ENCODE measurements at regions not wholly inside any gene's neighbourhood (a gene's known extent, or its start where the extent isn't known, plus 50 kb on each side); places are given as distances from the start of the nearest gene placed in this dataset.
"Not testable (repeated sequence)": the region's sequence is repeated elsewhere in the genome, so short reads cannot be mapped to it uniquely, and the experiment has no call there.

GRCh38 chr3:157913741-157914150 lies 192.5 kb downstream of the SHOX2 start:
- DNase-seq (no peak), ATAC-seq (no peak)
- H3K36me3 ChIP-seq, result no peaks in the 10 kb centered on the region
- intact Hi-C loops (cut with DNase I), result no loop called here
- no peaks in the 10 kb centered on the region for H3K9me3 ChIP-seq
- H3K27me3 ChIP-seq (ENCODE audit: low read depth), result no peaks in the 10 kb centered on the region
- TF ChIP-seq, protein P1, sequence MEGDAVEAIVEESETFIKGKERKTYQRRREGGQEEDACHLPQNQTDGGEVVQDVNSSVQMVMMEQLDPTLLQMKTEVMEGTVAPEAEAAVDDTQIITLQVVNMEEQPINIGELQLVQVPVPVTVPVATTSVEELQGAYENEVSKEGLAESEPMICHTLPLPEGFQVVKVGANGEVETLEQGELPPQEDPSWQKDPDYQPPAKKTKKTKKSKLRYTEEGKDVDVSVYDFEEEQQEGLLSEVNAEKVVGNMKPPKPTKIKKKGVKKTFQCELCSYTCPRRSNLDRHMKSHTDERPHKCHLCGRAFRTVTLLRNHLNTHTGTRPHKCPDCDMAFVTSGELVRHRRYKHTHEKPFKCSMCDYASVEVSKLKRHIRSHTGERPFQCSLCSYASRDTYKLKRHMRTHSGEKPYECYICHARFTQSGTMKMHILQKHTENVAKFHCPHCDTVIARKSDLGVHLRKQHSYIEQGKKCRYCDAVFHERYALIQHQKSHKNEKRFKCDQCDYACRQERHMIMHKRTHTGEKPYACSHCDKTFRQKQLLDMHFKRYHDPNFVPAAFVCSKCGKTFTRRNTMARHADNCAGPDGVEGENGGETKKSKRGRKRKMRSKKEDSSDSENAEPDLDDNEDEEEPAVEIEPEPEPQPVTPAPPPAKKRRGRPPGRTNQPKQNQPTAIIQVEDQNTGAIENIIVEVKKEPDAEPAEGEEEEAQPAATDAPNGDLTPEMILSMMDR (IDR thresholded peaks at IDR 0.05), result no peak
- no peak overlapping the region for H3K4me3 ChIP-seq
- H3K4me1 ChIP-seq, result no peaks in the 10 kb centered on the region
- H3K27ac ChIP-seq, result no peak overlapping the region

DNA sequence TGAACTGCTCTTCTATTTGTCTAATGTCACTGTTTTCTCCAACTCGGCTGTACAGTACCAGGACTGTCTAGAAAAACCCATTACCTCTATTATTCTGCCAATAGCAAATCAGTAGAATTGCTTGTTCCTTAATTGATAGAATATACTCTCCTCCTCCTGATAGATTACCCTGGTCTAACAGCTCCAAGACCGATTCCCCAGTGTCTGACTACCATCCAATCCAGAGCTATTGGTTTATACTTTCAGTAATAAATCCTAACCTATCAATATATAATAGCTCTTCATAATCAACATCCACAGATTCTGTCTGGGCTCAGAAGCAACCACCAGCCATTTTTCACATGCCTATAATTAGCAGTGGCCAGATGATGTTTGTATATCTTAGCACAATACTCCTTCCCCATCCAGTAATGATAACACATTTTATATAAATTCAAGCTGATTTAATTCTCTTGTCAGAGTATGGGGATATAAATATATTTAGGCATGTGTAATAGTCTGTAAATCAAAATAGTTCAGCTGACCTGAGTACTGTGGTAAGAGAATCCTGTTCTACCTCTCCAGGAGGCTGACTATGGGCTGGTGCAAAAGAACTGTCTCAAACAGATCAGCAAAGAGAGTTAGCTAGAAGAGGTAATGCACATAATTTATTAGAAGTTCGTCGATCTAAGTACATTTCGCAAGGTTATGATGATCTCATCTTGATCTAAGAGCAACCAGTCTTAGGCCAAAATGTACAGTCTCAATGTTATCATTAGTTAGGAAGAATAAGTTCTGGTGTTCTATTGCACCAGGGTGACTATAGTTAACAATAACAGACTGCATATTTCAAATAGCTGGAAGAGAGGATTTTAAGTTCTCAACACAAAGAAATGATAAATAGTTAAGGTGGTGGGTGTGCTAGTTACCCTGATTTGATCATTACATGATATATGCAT lies 193.4 kb downstream of the SHOX2 start:
- H3K4me3 ChIP-seq, result no peak overlapping the region
- DNase-seq (no peak), ATAC-seq (no peak)
- intact Hi-C loops (cut with DNase I), result no loop called here
- no peak overlapping the region for H3K27ac ChIP-seq
- H3K27me3 ChIP-seq (ENCODE audit: low read depth), result no peaks in the 10 kb centered on the region
- TF ChIP-seq, protein P1 (IDR thresholded peaks at IDR 0.05), result no peak
- no peaks in the 10 kb centered on the region for H3K4me1 ChIP-seq
- no peaks in the 10 kb centered on the region for H3K36me3 ChIP-seq
- H3K9me3 ChIP-seq, result no peaks in the 10 kb centered on the region

- Histone ChIP-seq H3K27ac (no peak overlapping the region), H3K36me3 (no peaks in the 10 kb centered on the region), H3K27me3 (ENCODE audit: low read depth) (no peaks in the 10 kb centered on the region), H3K9me3 (peaks cover 3% of the 10 kb centered on the region), H3K4me1 (no peaks in the 10 kb centered on the region), H3K4me3 (no peak overlapping the region)
- ATAC-seq, result no peak
- intact Hi-C loops (cut with DNase I), result no loop called here
- TF ChIP-seq, protein P1 (IDR thresholded peaks at IDR 0.05), result no peak
- no peak for DNase-seq
These were observed 199.6 kb downstream of the SHOX2 start for GRCh38 chr3:157906627-157907026.

GRCh38 chr3:157905885-157906284 lies 200.3 kb downstream of the SHOX2 start:
- TF ChIP-seq, protein P1 (IDR thresholded peaks at IDR 0.05), result no peak
- no peaks in the 10 kb centered on the region for H3K27me3 ChIP-seq (ENCODE audit: low read depth)
- H3K27ac ChIP-seq, result no peak overlapping the region
- H3K36me3 ChIP-seq, result no peaks in the 10 kb centered on the region
- DNase-seq, result no peak
- peaks cover 3% of the 10 kb centered on the region for H3K9me3 ChIP-seq
- H3K4me1 ChIP-seq, result no peaks in the 10 kb centered on the region
- intact Hi-C loops (cut with DNase I), result no loop called here
- ATAC-seq, result no peak
- H3K4me3 ChIP-seq, result no peak overlapping the region

GRCh38 chr3:157902680-157903079 lies 203.5 kb downstream of the SHOX2 start:
- H3K4me1 ChIP-seq; DNase-seq; H3K36me3 ChIP-seq; H3K27me3 ChIP-seq (ENCODE audit: low read depth); H3K27ac ChIP-seq; ATAC-seq; intact Hi-C loops (cut with DNase I); H3K9me3 ChIP-seq; H3K4me3 ChIP-seq: not testable (repeated sequence)

DNA sequence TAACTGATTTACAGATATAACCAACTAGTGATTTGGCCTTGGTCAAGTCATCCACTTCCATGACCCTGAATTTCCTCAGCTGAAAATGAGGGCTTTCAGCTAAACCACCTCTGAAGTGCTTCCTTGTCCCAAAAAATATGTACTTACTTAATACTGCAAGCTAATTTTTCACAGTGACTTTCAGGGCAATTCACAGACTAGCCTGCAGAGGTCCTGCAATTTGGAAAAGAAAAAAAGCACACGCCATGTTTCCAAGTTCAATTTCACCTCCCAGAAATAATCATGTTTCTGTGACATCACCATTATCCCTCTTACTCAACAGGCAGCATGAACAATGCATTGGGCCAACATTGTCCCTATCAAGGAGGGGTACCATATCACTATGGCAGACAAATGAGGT lies 218.2 kb downstream of the SHOX2 start:
- Histone ChIP-seq H3K4me3 (no peak overlapping the region), H3K27ac (no peak overlapping the region), H3K9me3 (no peaks in the 10 kb centered on the region), H3K27me3 (ENCODE audit: low read depth) (no peaks in the 10 kb centered on the region), H3K36me3 (no peaks in the 10 kb centered on the region), H3K4me1 (no peaks in the 10 kb centered on the region)
- no peak for DNase-seq
- intact Hi-C loops (cut with DNase I), result no loop called here
- ATAC-seq, result no peak
- TF ChIP-seq, protein P1 (IDR thresholded peaks at IDR 0.05), result no peak
